Tibial nerve (tissue), 4 donors: ENCODE measurements at regions not wholly inside any gene's neighbourhood (a gene's known extent, or its start where the extent isn't known, plus 50 kb on each side); places are given as distances from the start of the nearest gene placed in this dataset.

Experiments
- CTCF ChIP-seq, 5 experiments: fragments of 200-600 bp in 3 of 5; fragments of 450-650 bp in 2 of 5; sonication (generic) in 3 of 5; IDR thresholded peaks; one replicate each; pipeline ENCODE4 v1.5.1; 2016 to 2019; ENCODE audit warnings: antibody characterized with exemption in 5 of 5, mild to moderate bottlenecking in 3 of 5, moderate library complexity in 2 of 5
- EP300 ChIP-seq, 2 donors: sonication (generic); formaldehyde crosslinking; IDR thresholded peaks; one replicate each; pipeline ENCODE4 v1.6.1; 2017; ENCODE audit warnings: antibody characterized with exemption in 2 of 2, mild to moderate bottlenecking in 1 of 2
- POLR2A ChIP-seq, 2 donors: fragments of 450-650 bp; IDR thresholded peaks; one replicate each; pipeline ENCODE4 v1.6.1; 2017; ENCODE audit warnings: antibody characterized with exemption in 2 of 2, mild to moderate bottlenecking in 2 of 2, moderate library complexity in 2 of 2

DNA sequence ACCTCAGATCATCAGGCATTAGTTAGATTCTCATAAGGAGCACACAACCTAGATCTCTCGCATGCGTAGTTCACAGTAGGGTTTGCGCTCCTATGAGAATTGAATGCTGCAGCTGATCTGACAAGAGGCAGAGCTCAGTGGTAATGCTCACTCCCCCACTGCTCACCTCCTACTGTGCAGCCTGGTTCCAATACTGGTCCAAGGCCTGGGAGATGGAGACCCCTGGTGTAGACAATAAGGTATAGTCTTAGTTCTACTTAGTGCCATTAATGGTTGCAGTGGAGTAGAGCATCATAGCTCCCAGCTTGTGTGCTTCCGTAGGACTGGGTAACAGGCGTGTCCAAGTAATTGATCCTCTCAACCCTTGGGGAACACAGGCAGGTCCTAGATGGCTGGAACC lies 70.4 kb upstream of the ANKRD55 start:
- no peak for TF ChIP-seq CTCF (IDR thresholded peaks at IDR 0.05)
- TF ChIP-seq POLR2A (IDR thresholded peaks at IDR 0.05) = no peak
- TF ChIP-seq EP300 (IDR thresholded peaks at IDR 0.05) = no peak
